A549 (cell line): ENCODE measurements at regions not wholly inside any gene's neighbourhood (a gene's known extent, or its start where the extent isn't known, plus 50 kb on each side); places are given as distances from the start of the nearest gene placed in this dataset.

Source experiments
- ATAC-seq, 2 experiments: fragments of 200-7000 bp in 1 of 2; fragments of >200 bp in 1 of 2; cut with Nextera tagmentation in 1 of 2; cut with Tn5 transposase in 1 of 2; 3 replicates each; pipeline versions ENCODE4 v1.8.0 to v1.9.1; 2018 to 2020; ENCODE audit warnings: mild to moderate bottlenecking in 1 of 2, moderate library complexity in 1 of 2
- CTCF ChIA-PET: fragments of 300-600 bp; sonication (Branson Sonifier 250); formaldehyde crosslinking; extraction: SDS; loops from one replicate; lab custom pipeline; 2021; ENCODE audit warnings: antibody characterized with exemption, inconsistent platforms; lab: Yijun Ruan, JAX
- POLR2A ChIA-PET: fragments of 350-600 bp; formaldehyde crosslinking; extraction: SDS; loops from one replicate; lab custom pipeline; 2021; ENCODE audit warnings: antibody characterized with exemption, inconsistent platforms; lab: Yijun Ruan, JAX
- DNase-seq, 2 experiments: peaks; one replicate each; pipeline versions ENCODE4 v3.0.0 to v3.0.0-alpha.2; 2011 to 2016; ENCODE audit warnings: low read depth in 1 of 2, low spot score in 1 of 2
- FAIRE-seq: peaks from 2 replicates; lab custom pipeline; 2011; peaks lifted over from hg19 to GRCh38; lab: Jason Lieb, UNC
- H3K27ac ChIP-seq, 2 experiments: fragments of >200 bp; sonication (Bioruptor Twin); formaldehyde crosslinking; 3 replicates each; pipeline ENCODE4 v1.5.1; 2016 to 2017
- H3K4me1 ChIP-seq: fragments of >200 bp; sonication (Bioruptor Twin); formaldehyde crosslinking; 3 replicates; pipeline ENCODE4 v1.6.1; 2016
- H3K4me2 ChIP-seq: fragments of >200 bp; sonication (Bioruptor Twin); formaldehyde crosslinking; 3 replicates; pipeline ENCODE4 v1.6.1; 2016
- H3K4me3 ChIP-seq: fragments of >200 bp; sonication (Bioruptor Twin); formaldehyde crosslinking; 3 replicates; pipeline ENCODE4 v1.5.1; 2016
- H3K9me3 ChIP-seq: fragments of >200 bp; sonication (Bioruptor Twin); formaldehyde crosslinking; 3 replicates; pipeline ENCODE4 v1.6.1; 2016
- CBX8 ChIP-seq: fragments of 200-600 bp; sonication (generic); IDR thresholded peaks from 2 replicates; pipeline ENCODE4 v1.6.1; 2016
- CHD4 ChIP-seq: fragments of 200-600 bp; sonication (generic); IDR thresholded peaks from 2 replicates; pipeline ENCODE4 v1.6.1; 2016; ENCODE audit warnings: antibody characterized with exemption, mild to moderate bottlenecking, borderline replicate concordance
- EHF ChIP-seq: fragments of 250-450 bp; sonication (Bioruptor Pico); IDR thresholded peaks from 2 replicates; pipeline ENCODE4 v1.5.0; 2020; ENCODE audit warnings: mild to moderate bottlenecking
- FOSB ChIP-seq: fragments of 250-450 bp; sonication (Bioruptor Pico); IDR thresholded peaks from 2 replicates; pipeline ENCODE4 v1.5.0; 2020; ENCODE audit warnings: mild to moderate bottlenecking, moderate library complexity
- FOXS1 ChIP-seq: fragments of 250-450 bp; sonication (Bioruptor Pico); IDR thresholded peaks from 2 replicates; pipeline ENCODE4 v1.5.0; 2020; ENCODE audit warnings: mild to moderate bottlenecking, moderate library complexity
- GATA3 ChIP-seq: IDR thresholded peaks from 2 replicates; pipeline ENCODE4 v1.6.1; 2012; ENCODE audit warnings: borderline replicate concordance
- HDAC2 ChIP-seq: fragments of 200-600 bp; sonication (generic); IDR thresholded peaks from 2 replicates; pipeline ENCODE4 v1.6.1; 2016
- HEYL ChIP-seq: fragments of 250-450 bp; sonication (Bioruptor Pico); IDR thresholded peaks from 2 replicates; pipeline ENCODE4 v1.8.0; 2021; ENCODE audit warnings: mild to moderate bottlenecking, moderate library complexity
- HOXA7 ChIP-seq: fragments of 250-450 bp; sonication (Bioruptor Pico); IDR thresholded peaks from 2 replicates; pipeline ENCODE4 v1.5.0; 2020; ENCODE audit warnings: mild to moderate bottlenecking, moderate library complexity
- HOXB5 ChIP-seq: fragments of 250-450 bp; sonication (Bioruptor Pico); IDR thresholded peaks from 2 replicates; pipeline ENCODE4 v1.5.0; 2020; ENCODE audit warnings: mild to moderate bottlenecking, moderate library complexity
- JUN ChIP-seq, 2 experiments: fragments of >200 bp; sonication (Bioruptor Twin); formaldehyde crosslinking; IDR thresholded peaks; 2 replicates in 1 of 2; 3 replicates in 1 of 2; pipeline ENCODE4 v1.6.1; 2016 to 2017
- JUNB ChIP-seq: fragments of >200 bp; sonication (Bioruptor Twin); formaldehyde crosslinking; IDR thresholded peaks from 2 replicates; pipeline ENCODE4 v1.6.1; 2016
- KDM1A ChIP-seq: fragments of 200-600 bp; sonication (generic); IDR thresholded peaks from 2 replicates; pipeline ENCODE4 v1.6.1; 2016; ENCODE audit warnings: low read depth, mild to moderate bottlenecking
- KDM5A ChIP-seq: fragments of 200-600 bp; sonication (generic); IDR thresholded peaks from 2 replicates; pipeline ENCODE4 v1.6.1; 2016; ENCODE audit warnings: antibody characterized with exemption, mild to moderate bottlenecking
- MAFK ChIP-seq: fragments of 450-650 bp; IDR thresholded peaks from 2 replicates; pipeline ENCODE4 v1.6.1; 2014; ENCODE audit not compliant: partially characterized antibody
- MAZ ChIP-seq: fragments of 150-350 bp; IDR thresholded peaks from 2 replicates; pipeline ENCODE4 v1.6.1; 2014; ENCODE audit warnings: antibody characterized with exemption, low read depth, low read length, borderline replicate concordance
- NFE2L2 ChIP-seq: fragments of 150-350 bp; conservative IDR thresholded peaks from 2 replicates; pipeline ENCODE4 v1.6.1; 2014; ENCODE audit warnings: low read length
- NPAS2 ChIP-seq: fragments of 250-450 bp; sonication (Bioruptor Pico); IDR thresholded peaks from 2 replicates; pipeline ENCODE4 v1.8.0; 2022; ENCODE audit warnings: mild to moderate bottlenecking, moderate library complexity, borderline replicate concordance
- NR3C1 ChIP-seq: fragments of >200 bp; sonication (Bioruptor Twin); formaldehyde crosslinking; IDR thresholded peaks from 3 replicates; pipeline ENCODE4 v1.6.1; 2017
- RNF2 ChIP-seq: fragments of 200-600 bp; sonication (generic); IDR thresholded peaks from 2 replicates; pipeline ENCODE4 v1.6.1; 2016; ENCODE audit warnings: low read depth, mild to moderate bottlenecking, antibody characterized with exemption, moderate library complexity, borderline replicate concordance
- SMC3 ChIP-seq: fragments of >200 bp; sonication (Bioruptor Twin); formaldehyde crosslinking; IDR thresholded peaks from 3 replicates; pipeline ENCODE4 v1.6.1; 2018; ENCODE audit warnings: inconsistent platforms
- ZC3H11A ChIP-seq: fragments of 450-650 bp; IDR thresholded peaks from 2 replicates; pipeline ENCODE4 v1.6.1; 2014; ENCODE audit warnings: antibody characterized with exemption, mild to moderate bottlenecking
- ZFP36 ChIP-seq: fragments of 450-650 bp; IDR thresholded peaks from 2 replicates; pipeline ENCODE4 v1.6.1; 2014; ENCODE audit warnings: borderline replicate concordance; ENCODE audit not compliant: partially characterized antibody
- WGBS: methylation state at CpG from one replicate; pipeline ENCODE4 v1.1.6; 2017; ENCODE audit errors: missing lambda C conversion rate; 5-methylcytosine and 5-hydroxymethylcytosine counted together
- TF ChIP-seq, protein P1 (sequence below): fragments of >200 bp; sonication (Bioruptor Twin); formaldehyde crosslinking; IDR thresholded peaks from 3 replicates; pipeline ENCODE4 v1.5.1; 2016
- TF ChIP-seq, protein P2 (sequence below): fragments of 150-350 bp; IDR thresholded peaks from 2 replicates; pipeline ENCODE4 v1.6.1; 2014; ENCODE audit warnings: low read depth, mild to moderate bottlenecking, low read length
- TF ChIP-seq, protein P3 (sequence below): IDR thresholded peaks from 2 replicates; pipeline ENCODE4 v1.6.1; 2012

DNA sequence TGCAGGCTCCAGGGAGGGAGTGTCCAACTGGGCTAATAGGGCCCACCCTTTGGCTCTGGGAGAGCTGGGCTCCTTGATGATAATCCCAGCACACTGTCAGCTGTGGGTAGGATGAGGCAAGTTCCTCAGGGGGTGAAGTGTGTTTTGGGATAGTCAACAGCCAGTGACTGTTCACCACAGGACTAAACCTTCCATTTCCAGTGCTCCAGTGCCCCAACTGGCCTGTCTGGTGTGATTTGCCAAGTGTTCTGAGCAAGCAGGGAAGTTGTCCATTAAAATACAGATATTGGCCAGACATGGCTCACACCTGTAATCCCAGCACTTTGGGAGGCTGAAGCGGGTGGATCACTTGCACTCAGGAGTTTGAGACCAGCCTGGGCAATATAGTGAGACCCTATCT lies 150.9 kb downstream of the TM9SF2 start:
- no peak for FAIRE-seq

DNA sequence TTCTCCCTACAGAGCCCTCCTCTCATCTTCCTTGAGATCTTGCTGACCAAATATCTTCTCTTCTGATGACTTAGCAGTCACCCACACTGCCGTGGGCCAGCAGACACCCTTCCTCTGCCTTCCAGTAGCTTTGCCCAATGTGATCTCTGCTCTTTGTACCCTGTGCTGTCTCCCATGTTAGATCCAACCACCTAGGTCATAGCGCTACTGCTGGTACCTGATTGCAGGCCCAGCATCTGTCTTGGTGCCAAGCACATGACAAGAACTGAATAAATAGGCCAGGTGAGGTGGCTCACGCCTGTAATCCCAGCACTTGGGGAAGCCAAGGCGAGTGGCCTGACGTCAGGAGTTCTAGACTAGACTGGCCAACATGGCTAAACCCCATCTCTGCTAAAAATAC lies 149.7 kb downstream of the TM9SF2 start:
- TF ChIP-seq HOXA7 (CRISPR knock-in tag) (no peak), ZFP36 (no peak), HDAC2 (no peak)
- TF ChIP-seq, all 56 proteins: peak for 0
- ATAC-seq, result no peak
- FAIRE-seq, result no peak
- Histone ChIP-seq H3K27ac (no peak overlapping the region; a peak in 1 of 6 replicates), H3K4me2 (no peak overlapping the region), H3K4me1 (peaks cover 8% of the 10 kb centered on the region), H3K4me3 (no peak overlapping the region), H3K9me3 (no peaks in the 10 kb centered on the region)
- ChIA-PET POLR2A (no interaction called here), CTCF (no interaction called here)
- no peak for DNase-seq
- 86% methylated on average over 5 of the region's 5 CpGs for WGBS

More for the DNA sequence above, 150.9 kb downstream of the TM9SF2 start:
- Histone ChIP-seq H3K4me1 (peaks cover 18% of the 10 kb centered on the region), H3K27ac (no peak overlapping the region), H3K9me3 (no peaks in the 10 kb centered on the region), H3K4me2 (no peak overlapping the region), H3K4me3 (no peak overlapping the region)
- DNase-seq (no peak), ATAC-seq (no peak)
- ChIA-PET CTCF (no interaction called here), POLR2A (no interaction called here)
- TF ChIP-seq MAZ (no peak), FOXS1 (CRISPR knock-in tag) (no peak), JUN (IDR thresholded peaks at IDR 0.05) (no peak), JUNB (no peak), NFE2L2 (no peak), EHF (CRISPR knock-in tag) (no peak), GATA3 (no peak), FOSB (CRISPR knock-in tag) (no peak), NPAS2 (no peak), HDAC2 (no peak)
- TF ChIP-seq, protein P1, sequence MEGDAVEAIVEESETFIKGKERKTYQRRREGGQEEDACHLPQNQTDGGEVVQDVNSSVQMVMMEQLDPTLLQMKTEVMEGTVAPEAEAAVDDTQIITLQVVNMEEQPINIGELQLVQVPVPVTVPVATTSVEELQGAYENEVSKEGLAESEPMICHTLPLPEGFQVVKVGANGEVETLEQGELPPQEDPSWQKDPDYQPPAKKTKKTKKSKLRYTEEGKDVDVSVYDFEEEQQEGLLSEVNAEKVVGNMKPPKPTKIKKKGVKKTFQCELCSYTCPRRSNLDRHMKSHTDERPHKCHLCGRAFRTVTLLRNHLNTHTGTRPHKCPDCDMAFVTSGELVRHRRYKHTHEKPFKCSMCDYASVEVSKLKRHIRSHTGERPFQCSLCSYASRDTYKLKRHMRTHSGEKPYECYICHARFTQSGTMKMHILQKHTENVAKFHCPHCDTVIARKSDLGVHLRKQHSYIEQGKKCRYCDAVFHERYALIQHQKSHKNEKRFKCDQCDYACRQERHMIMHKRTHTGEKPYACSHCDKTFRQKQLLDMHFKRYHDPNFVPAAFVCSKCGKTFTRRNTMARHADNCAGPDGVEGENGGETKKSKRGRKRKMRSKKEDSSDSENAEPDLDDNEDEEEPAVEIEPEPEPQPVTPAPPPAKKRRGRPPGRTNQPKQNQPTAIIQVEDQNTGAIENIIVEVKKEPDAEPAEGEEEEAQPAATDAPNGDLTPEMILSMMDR, result no peak
- 83% methylated on average over 1 of the region's 1 CpG for WGBS

DNA sequence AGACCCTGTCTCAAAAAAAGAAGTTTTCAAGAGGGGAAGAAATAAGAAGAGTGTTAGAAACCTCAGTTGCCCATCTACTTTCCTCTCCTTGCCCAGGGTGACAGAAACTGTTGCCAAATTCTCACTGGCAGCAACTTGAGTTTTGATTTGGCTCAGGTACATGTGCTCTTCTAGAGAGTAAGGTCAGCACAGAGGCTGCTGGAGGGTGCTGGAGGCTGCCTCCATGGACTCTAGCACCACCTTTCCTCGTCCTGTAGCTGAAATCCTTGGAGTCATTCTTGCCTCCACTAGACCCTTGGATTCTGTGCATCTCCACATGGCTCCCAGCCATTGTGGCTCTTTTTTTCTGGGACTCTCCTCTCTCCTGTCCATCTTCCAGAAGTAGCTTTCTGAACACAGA lies 149.1 kb downstream of the TM9SF2 start:
- H3K4me2 ChIP-seq, result no peak overlapping the region
- no peak for TF ChIP-seq RNF2
- TF ChIP-seq EHF (CRISPR knock-in tag), result no peak
- TF ChIP-seq, protein P1, result no peak
- TF ChIP-seq SMC3, result no peak
- no peak for TF ChIP-seq KDM1A
- no peak for TF ChIP-seq KDM5A
- TF ChIP-seq NR3C1, result no peak
- TF ChIP-seq CHD4, result no peak
- TF ChIP-seq CBX8, result no peak
- TF ChIP-seq MAFK, result no peak
- TF ChIP-seq HEYL (CRISPR knock-in tag), result no peak
- TF ChIP-seq HOXB5 (CRISPR knock-in tag), result no peak
- TF ChIP-seq, protein P2, sequence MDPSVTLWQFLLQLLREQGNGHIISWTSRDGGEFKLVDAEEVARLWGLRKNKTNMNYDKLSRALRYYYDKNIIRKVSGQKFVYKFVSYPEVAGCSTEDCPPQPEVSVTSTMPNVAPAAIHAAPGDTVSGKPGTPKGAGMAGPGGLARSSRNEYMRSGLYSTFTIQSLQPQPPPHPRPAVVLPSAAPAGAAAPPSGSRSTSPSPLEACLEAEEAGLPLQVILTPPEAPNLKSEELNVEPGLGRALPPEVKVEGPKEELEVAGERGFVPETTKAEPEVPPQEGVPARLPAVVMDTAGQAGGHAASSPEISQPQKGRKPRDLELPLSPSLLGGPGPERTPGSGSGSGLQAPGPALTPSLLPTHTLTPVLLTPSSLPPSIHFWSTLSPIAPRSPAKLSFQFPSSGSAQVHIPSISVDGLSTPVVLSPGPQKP, result no peak
- TF ChIP-seq MAZ, result no peak
- TF ChIP-seq, protein P3, sequence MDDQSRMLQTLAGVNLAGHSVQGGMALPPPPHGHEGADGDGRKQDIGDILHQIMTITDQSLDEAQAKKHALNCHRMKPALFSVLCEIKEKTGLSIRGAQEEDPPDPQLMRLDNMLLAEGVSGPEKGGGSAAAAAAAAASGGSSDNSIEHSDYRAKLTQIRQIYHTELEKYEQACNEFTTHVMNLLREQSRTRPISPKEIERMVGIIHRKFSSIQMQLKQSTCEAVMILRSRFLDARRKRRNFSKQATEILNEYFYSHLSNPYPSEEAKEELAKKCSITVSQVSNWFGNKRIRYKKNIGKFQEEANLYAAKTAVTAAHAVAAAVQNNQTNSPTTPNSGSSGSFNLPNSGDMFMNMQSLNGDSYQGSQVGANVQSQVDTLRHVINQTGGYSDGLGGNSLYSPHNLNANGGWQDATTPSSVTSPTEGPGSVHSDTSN, result no peak
- no peak for TF ChIP-seq ZC3H11A
- TF ChIP-seq, all 56 proteins: peak for 0
- WGBS, result 75% methylated on average over 1 of the region's 1 CpG
- POLR2A ChIA-PET, result no interaction called here
- Histone ChIP-seq H3K4me1 (peaks cover 7% of the 10 kb centered on the region), H3K27ac (no peak overlapping the region), H3K9me3 (no peaks in the 10 kb centered on the region), H3K4me3 (no peak overlapping the region)
- ATAC-seq, result no peak
- no peak for DNase-seq
- no peak for FAIRE-seq
- CTCF ChIA-PET, result no interaction called here
